IMR-90 (cell line): ENCODE measurements at regions not wholly inside any gene's neighbourhood (a gene's known extent, or its start where the extent isn't known, plus 50 kb on each side); places are given as distances from the start of the nearest gene placed in this dataset.

Experiments
- ATAC-seq: fragments of 200-7000 bp; cut with Tn5 transposase; 2 replicates; pipeline ENCODE4 v1.9.1; 2020; ENCODE audit warnings: low read depth, mild to moderate bottlenecking, moderate library complexity
- BruUV-seq: library from RNA; stranded (reverse); fragments of 400-500 nt; replicated peaks from 2 replicates; lab custom pipeline; 2021; lab: Mats Ljungman, UMichigan
- CTCF ChIA-PET: fragments of 300-600 bp; formaldehyde crosslinking; extraction: SDS; loops from one replicate; lab custom pipeline; 2021; ENCODE audit warnings: antibody characterized with exemption; lab: Yijun Ruan, JAX
- POLR2A ChIA-PET: fragments of 300-600 bp; sonication (Branson Sonifier 250); formaldehyde crosslinking; loops from one replicate; lab custom pipeline; 2022; ENCODE audit warnings: antibody characterized with exemption; ENCODE audit not compliant: unreplicated experiment; lab: Charles Lee
- DNase-seq: peaks from one replicate; pipeline ENCODE4 v3.0.0; 2013
- H2AFZ ChIP-seq: replicated peaks from 2 replicates; pipeline ENCODE3; 2013; ENCODE audit warnings: low read length, mild to moderate bottlenecking; ENCODE audit not compliant: poor library complexity
- H2AK5ac ChIP-seq: 2 replicates; pipeline ENCODE4 v1.6.1; 2013; ENCODE audit warnings: low read depth, low read length, inconsistent platforms
- H2AK9ac ChIP-seq: replicated peaks from 2 replicates; pipeline ENCODE3; 2013; ENCODE audit warnings: mild to moderate bottlenecking, low read depth, low read length, moderate library complexity; ENCODE audit not compliant: poor library complexity
- H2BK120ac ChIP-seq: 2 replicates; pipeline ENCODE4 v1.6.1; 2013; ENCODE audit warnings: low read depth, low read length, inconsistent platforms
- H2BK15ac ChIP-seq: 3 replicates; pipeline ENCODE4 v1.6.1; 2013; ENCODE audit warnings: low read depth, low read length, inconsistent platforms
- H2BK20ac ChIP-seq: 2 replicates; pipeline ENCODE4 v1.6.1; 2013; ENCODE audit warnings: low read depth, mild to moderate bottlenecking, inconsistent platforms, low read length, moderate library complexity
- H2BK5ac ChIP-seq: 2 replicates; pipeline ENCODE4 v1.6.1; 2013; ENCODE audit warnings: mild to moderate bottlenecking, low read depth, low read length, inconsistent platforms; ENCODE audit not compliant: poor library complexity, severe bottlenecking
- H3K14ac ChIP-seq: replicated peaks from 2 replicates; pipeline ENCODE4 v1.6.1; 2013; ENCODE audit warnings: low read depth, low read length, inconsistent platforms
- H3K18ac ChIP-seq: 2 replicates; pipeline ENCODE4 v1.6.1; 2013; ENCODE audit warnings: low read depth, low read length, control low read depth
- H3K23ac ChIP-seq: 2 replicates; pipeline ENCODE4 v1.6.1; 2013; ENCODE audit warnings: low read depth, low read length, inconsistent platforms
- H3K27ac ChIP-seq: 2 replicates; pipeline ENCODE4 v1.5.1; 2013; ENCODE audit warnings: mild to moderate bottlenecking, control low read depth, low read length; ENCODE audit not compliant: insufficient read depth
- H3K27me3 ChIP-seq: 2 replicates; pipeline ENCODE4 v1.6.1; 2013; ENCODE audit warnings: low read length; ENCODE audit not compliant: control insufficient read depth, insufficient read depth
- H3K36me3 ChIP-seq: 2 replicates; pipeline ENCODE4 v1.6.1; 2013; ENCODE audit warnings: low read length, mixed read lengths; ENCODE audit not compliant: control insufficient read depth, insufficient read depth
- H3K4ac ChIP-seq: 2 replicates; pipeline ENCODE4 v1.6.1; 2013; ENCODE audit warnings: low read depth, low read length, inconsistent platforms
- H3K4me1 ChIP-seq: 2 replicates; pipeline ENCODE4 v1.6.1; 2013; ENCODE audit warnings: low read length, mixed read lengths; ENCODE audit not compliant: control insufficient read depth, insufficient read depth
- H3K4me2 ChIP-seq: 2 replicates; pipeline ENCODE4 v1.6.1; 2013; ENCODE audit warnings: low read depth, mild to moderate bottlenecking, control low read depth, low read length, moderate library complexity
- H3K4me3 ChIP-seq: 2 replicates; pipeline ENCODE4 v1.5.1; 2013; ENCODE audit warnings: low read depth, mild to moderate bottlenecking, control low read depth, low read length, moderate library complexity; ENCODE audit not compliant: insufficient read depth
- H3K56ac ChIP-seq: 2 replicates; pipeline ENCODE4 v1.6.1; 2013; ENCODE audit warnings: low read length, inconsistent platforms; ENCODE audit not compliant: insufficient read depth; ENCODE audit errors: extremely low read depth
- H3K79me1 ChIP-seq, 2 experiments: 2 replicates each; pipeline ENCODE4 v1.6.1; 2013; ENCODE audit warnings: low read length in 2 of 2, inconsistent platforms in 1 of 2, low read depth in 1 of 2
- H3K9ac ChIP-seq: 2 replicates; pipeline ENCODE4 v1.6.1; 2013; ENCODE audit warnings: low read depth, low read length, control low read depth
- H3K9me1 ChIP-seq: 2 replicates; pipeline ENCODE4 v1.6.1; 2013; ENCODE audit warnings: low read length, inconsistent platforms; ENCODE audit not compliant: insufficient read depth
- H3K9me3 ChIP-seq: 2 replicates; pipeline ENCODE4 v1.6.1; 2013; ENCODE audit warnings: low read length; ENCODE audit not compliant: control insufficient read depth, insufficient read depth
- H4K20me1 ChIP-seq: 2 replicates; pipeline ENCODE4 v1.6.1; 2013; ENCODE audit warnings: low read length, inconsistent platforms; ENCODE audit not compliant: insufficient read depth
- H4K5ac ChIP-seq: 2 replicates; pipeline ENCODE4 v1.6.1; 2013; ENCODE audit warnings: mild to moderate bottlenecking, low read depth, low read length, control low read depth
- H4K8ac ChIP-seq, 2 experiments: 2 replicates each; pipeline ENCODE4 v1.6.1; 2013; ENCODE audit warnings: low read depth in 2 of 2, low read length in 2 of 2, control low read depth in 1 of 2, inconsistent platforms in 1 of 2
- H4K91ac ChIP-seq: 2 replicates; pipeline ENCODE4 v1.6.1; 2013; ENCODE audit warnings: low read depth, low read length, inconsistent platforms; ENCODE audit not compliant: insufficient read depth
- BHLHE40 ChIP-seq: fragments of 150-350 bp; IDR thresholded peaks from 2 replicates; pipeline ENCODE4 v1.6.1; 2016; ENCODE audit warnings: mild to moderate bottlenecking, low read depth, low read length
- ELK1 ChIP-seq: fragments of 150-350 bp; IDR thresholded peaks from 2 replicates; pipeline ENCODE4 v1.6.1; 2016; ENCODE audit warnings: low read depth, mild to moderate bottlenecking, low read length, moderate library complexity, borderline replicate concordance
- NFE2L2 ChIP-seq: fragments of 150-350 bp; IDR thresholded peaks from 2 replicates; pipeline ENCODE4 v1.6.1; 2016; ENCODE audit warnings: low read depth, mild to moderate bottlenecking, low read length
- POLR2A ChIP-seq: IDR thresholded peaks from 2 replicates; pipeline ENCODE4 v1.6.1; 2012; ENCODE audit warnings: mild to moderate bottlenecking, low read depth, low read length
- RCOR1 ChIP-seq: IDR thresholded peaks from 2 replicates; pipeline ENCODE4 v1.6.1; 2012; ENCODE audit warnings: mild to moderate bottlenecking, low read length, improper control_type of control experiment; ENCODE audit not compliant: insufficient replicate concordance
- RFX5 ChIP-seq: IDR thresholded peaks from 2 replicates; pipeline ENCODE4 v1.8.0; 2012; ENCODE audit warnings: low read depth, mild to moderate bottlenecking, low read length, moderate library complexity
- WGBS, 2 experiments: methylation state at CpG; one replicate each; pipeline versions ENCODE4 v1.1.5 to v1.1.7; 2013; ENCODE audit warnings: missing lambda C conversion rate in 2 of 2; ENCODE audit not compliant: insufficient read length in 1 of 2; ENCODE audit errors: extremely low coverage in 2 of 2; 5-methylcytosine and 5-hydroxymethylcytosine counted together
- dilution Hi-C: fragments of 300-500 bp; cut with HindIII; formaldehyde crosslinking; loops from one replicate; pipeline ENCODE4 v1.14.3; 2018; ENCODE audit warnings: low sequenced_read_pairs; ENCODE audit not compliant: unreplicated experiment
- in situ Hi-C: fragments of 300-500 bp; cut with MboI; formaldehyde crosslinking; loops from 3 replicates; pipeline ENCODE4 v1.14.3; 2019; ENCODE audit warnings: low sequenced_read_pairs, inconsistent platforms, mixed read lengths
- intact Hi-C: fragments of 100-400 bp; cut with micrococcal nuclease; formaldehyde crosslinking; loops from 2 replicates; pipeline ENCODE4 v1.10.0; 2022
- TF ChIP-seq, protein P1 (sequence below): fragments of 150-350 bp; IDR thresholded peaks from 2 replicates; pipeline ENCODE4 v1.6.1; 2017; ENCODE audit warnings: mild to moderate bottlenecking, antibody characterized with exemption, low read length, low read depth

- H3K56ac ChIP-seq, result no peak overlapping the region
- H4K20me1 ChIP-seq, result no peaks in the 10 kb centered on the region
- POLR2A ChIA-PET, result no interaction called here
- no peak overlapping the region for H4K8ac ChIP-seq
- intact Hi-C loops (no loop called here), dilution Hi-C loops (no loop called here), in situ Hi-C loops (no loop called here)
- H3K9ac ChIP-seq, result no peak overlapping the region
- no peak overlapping the region for H2BK120ac ChIP-seq
- H3K4me3 ChIP-seq, result no peak overlapping the region
- no peak overlapping the region for H2BK5ac ChIP-seq
- TF ChIP-seq NFE2L2, result no peak
- no peak for TF ChIP-seq POLR2A
- TF ChIP-seq RCOR1, result no peak
- TF ChIP-seq BHLHE40, result no peak
- no peak for TF ChIP-seq RFX5
- TF ChIP-seq ELK1, result no peak
- TF ChIP-seq, protein P1, sequence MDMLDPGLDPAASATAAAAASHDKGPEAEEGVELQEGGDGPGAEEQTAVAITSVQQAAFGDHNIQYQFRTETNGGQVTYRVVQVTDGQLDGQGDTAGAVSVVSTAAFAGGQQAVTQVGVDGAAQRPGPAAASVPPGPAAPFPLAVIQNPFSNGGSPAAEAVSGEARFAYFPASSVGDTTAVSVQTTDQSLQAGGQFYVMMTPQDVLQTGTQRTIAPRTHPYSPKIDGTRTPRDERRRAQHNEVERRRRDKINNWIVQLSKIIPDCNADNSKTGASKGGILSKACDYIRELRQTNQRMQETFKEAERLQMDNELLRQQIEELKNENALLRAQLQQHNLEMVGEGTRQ, result no peak
- no peak overlapping the region for H3K4ac ChIP-seq
- H3K79me1 ChIP-seq, result no peaks in the 10 kb centered on the region
- no TSS peak for BruUV-seq
- H3K14ac ChIP-seq, result no peak overlapping the region
- no CpG with 5 or more reads among the region's 1 CpG for WGBS, 2 experiments
- no peak for DNase-seq
- no peak overlapping the region for H3K18ac ChIP-seq
- H2AK5ac ChIP-seq, result no peak overlapping the region
- ATAC-seq, result no peak
- H2AFZ ChIP-seq, result no peak overlapping the region
- H3K36me3 ChIP-seq, result no peaks in the 10 kb centered on the region
- H2BK20ac ChIP-seq, result no peak overlapping the region
- H3K4me2 ChIP-seq, result no peak overlapping the region
- no peaks in the 10 kb centered on the region for H3K4me1 ChIP-seq
- H3K27me3 ChIP-seq, result no peaks in the 10 kb centered on the region
- H2BK15ac ChIP-seq, result no peak overlapping the region
- H3K27ac ChIP-seq, result no peak overlapping the region
- no peak overlapping the region for H4K91ac ChIP-seq
- CTCF ChIA-PET, result no interaction called here
- peaks cover 3% of the 10 kb centered on the region; the same call in 1 of the 2 replicates for H3K9me3 ChIP-seq
- H2AK9ac ChIP-seq, result no peak overlapping the region
- H3K23ac ChIP-seq, result no peak overlapping the region
- H4K5ac ChIP-seq, result no peak overlapping the region
- no peaks in the 10 kb centered on the region for H3K9me1 ChIP-seq
Observed at GRCh38 chr5:102115736-102116135, 180.3 kb downstream of the SLCO4C1 start.
